ENCODE measurements at regions not wholly inside any gene's neighbourhood (a gene's known extent, or its start where the extent isn't known, plus 50 kb on each side); places are given as distances from the start of the nearest gene placed in this dataset.

- no peak overlapping the region for H3K4me3 ChIP-seq (replicated peaks; ENCODE audit: insufficient read depth, low read length)
- H3K27me3 ChIP-seq (ENCODE audit: insufficient read depth, poor library complexity, severe bottlenecking) = no peaks in the 10 kb centered on the region
- TF ChIP-seq REST (IDR thresholded peaks at IDR 0.05; ENCODE audit: insufficient replicate concordance, low read depth) (no peak), GABPA (IDR thresholded peaks at IDR 0.05; ENCODE audit: low read depth) (no peak), POLR2AphosphoS5 (IDR thresholded peaks at IDR 0.05; ENCODE audit: low read depth) (no peak), SPI1 (IDR thresholded peaks at IDR 0.05; ENCODE audit: borderline replicate concordance, low read depth) (no peak), CTCF (IDR thresholded peaks at IDR 0.05; ENCODE audit: insufficient read depth, low read length) (no peak)
- H3K27ac ChIP-seq (replicated peaks) = no peak overlapping the region
- no peak for DNase-seq (ENCODE audit: low read depth in 1 of 2, low spot score in 1 of 2)
Measured at GRCh38 chr21:38735626-38736206, 70.0 kb upstream of the ETS2 start.

GRCh38 chr21:38740090-38740489 is 65.6 kb upstream of the ETS2 start:
- DNase-seq (ENCODE audit: low read depth in 1 of 2, low spot score in 1 of 2) = no peak
- Histone ChIP-seq H3K27ac (replicated peaks) (no peak overlapping the region), H3K4me3 (replicated peaks; ENCODE audit: insufficient read depth, low read length) (no peak overlapping the region), H3K27me3 (ENCODE audit: insufficient read depth, poor library complexity, severe bottlenecking) (no peaks in the 10 kb centered on the region)
- no peak for TF ChIP-seq GABPA (IDR thresholded peaks at IDR 0.05; ENCODE audit: low read depth)
- no peak for TF ChIP-seq CTCF (IDR thresholded peaks at IDR 0.05; ENCODE audit: insufficient read depth, low read length)
- no peak for TF ChIP-seq POLR2AphosphoS5 (IDR thresholded peaks at IDR 0.05; ENCODE audit: low read depth)
- no peak for TF ChIP-seq SPI1 (IDR thresholded peaks at IDR 0.05; ENCODE audit: borderline replicate concordance, low read depth)
- TF ChIP-seq REST (IDR thresholded peaks at IDR 0.05; ENCODE audit: insufficient replicate concordance, low read depth) = no peak

- no peak for TF ChIP-seq POLR2AphosphoS5 (IDR thresholded peaks at IDR 0.05; ENCODE audit: low read depth)
- Histone ChIP-seq H3K4me3 (replicated peaks; ENCODE audit: insufficient read depth, low read length) (no peak overlapping the region), H3K27ac (replicated peaks) (peak overlapping the region; percentile 61), H3K27me3 (ENCODE audit: insufficient read depth, poor library complexity, severe bottlenecking) (no peaks in the 10 kb centered on the region)
- DNase-seq (ENCODE audit: low read depth in 1 of 2, low spot score in 1 of 2) = peak in 1 of 2 experiments; percentile 60
Measured at GRCh38 chr21:38741092-38741949, 64.4 kb upstream of the ETS2 start.

- H3K27ac ChIP-seq (replicated peaks) = peak overlapping the region; percentile 61
- TF ChIP-seq GABPA (IDR thresholded peaks at IDR 0.05; ENCODE audit: low read depth) (no peak), POLR2AphosphoS5 (IDR thresholded peaks at IDR 0.05; ENCODE audit: low read depth) (no peak), CTCF (IDR thresholded peaks at IDR 0.05; ENCODE audit: insufficient read depth, low read length) (no peak), REST (IDR thresholded peaks at IDR 0.05; ENCODE audit: insufficient replicate concordance, low read depth) (no peak), SPI1 (IDR thresholded peaks at IDR 0.05; ENCODE audit: borderline replicate concordance, low read depth) (no peak)
- no peak for DNase-seq (ENCODE audit: low read depth in 1 of 2, low spot score in 1 of 2)
- H3K27me3 ChIP-seq (ENCODE audit: insufficient read depth, poor library complexity, severe bottlenecking) = no peaks in the 10 kb centered on the region
- no peak overlapping the region for H3K4me3 ChIP-seq (replicated peaks; ENCODE audit: insufficient read depth, low read length)
Measured at GRCh38 chr21:38741950-38742256, 63.8 kb upstream of the ETS2 start.
